ENCODE measurements at regions not wholly inside any gene's neighbourhood (a gene's known extent, or its start where the extent isn't known, plus 50 kb on each side); places are given as distances from the start of the nearest gene placed in this dataset.

DNA sequence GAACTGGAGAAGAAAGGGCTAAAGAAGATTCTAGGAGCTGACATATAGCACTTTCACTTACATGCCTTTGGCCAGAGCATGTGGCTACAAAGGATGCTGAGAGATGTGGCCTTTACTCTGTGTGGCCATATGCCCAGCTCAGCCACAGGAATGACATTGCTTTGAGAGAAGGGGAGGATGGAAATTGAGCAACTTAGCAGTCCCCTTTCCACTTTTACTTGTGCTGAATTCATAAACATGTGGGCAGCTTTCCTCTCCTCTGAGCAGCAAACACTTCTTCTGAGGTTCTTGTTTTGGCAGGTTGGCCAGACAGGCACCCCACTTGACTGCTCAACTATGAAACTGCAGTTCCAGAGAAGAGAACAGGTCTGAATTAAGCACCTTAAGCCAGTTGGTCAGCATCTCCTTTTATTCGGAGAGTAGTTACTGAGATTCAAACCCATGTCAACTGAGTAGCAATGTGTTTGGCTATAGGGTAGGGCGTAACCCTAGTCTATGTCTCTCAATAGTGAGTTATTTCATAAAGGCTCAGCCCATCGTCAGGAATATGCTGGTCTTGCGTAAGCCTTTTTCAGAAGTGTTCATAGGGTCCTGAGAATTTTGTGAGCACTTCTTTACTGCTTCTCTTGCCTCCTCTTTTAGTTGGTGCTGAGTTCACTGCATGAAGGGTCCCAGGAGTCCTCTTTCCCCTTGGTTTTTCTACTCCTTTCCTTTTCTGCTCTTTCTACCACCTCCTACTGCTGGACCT, 134.5 kb downstream of the PALM2AKAP2 start:
- DNase-seq, result no peak

DNA sequence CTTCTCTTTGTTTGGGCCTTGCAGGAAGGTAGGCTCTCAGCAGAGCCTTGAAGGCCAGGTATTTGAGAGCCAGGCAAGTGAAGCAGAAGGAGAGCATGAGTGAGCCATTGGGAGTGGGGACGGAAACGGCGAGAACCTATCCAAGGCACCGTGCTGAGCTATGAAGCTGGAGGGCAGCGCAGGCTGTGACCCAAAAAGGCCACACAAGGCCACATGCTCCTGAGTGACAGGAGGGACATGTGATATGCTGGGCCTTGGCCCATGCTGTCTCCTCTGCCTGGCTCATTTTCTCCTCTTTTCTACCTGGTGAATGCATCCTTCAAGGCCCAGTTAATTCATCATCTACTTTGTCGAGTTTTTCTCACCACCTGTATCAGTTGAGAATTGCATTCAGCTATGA, 136.3 kb downstream of the PALM2AKAP2 start:
- no peak for DNase-seq

DNA sequence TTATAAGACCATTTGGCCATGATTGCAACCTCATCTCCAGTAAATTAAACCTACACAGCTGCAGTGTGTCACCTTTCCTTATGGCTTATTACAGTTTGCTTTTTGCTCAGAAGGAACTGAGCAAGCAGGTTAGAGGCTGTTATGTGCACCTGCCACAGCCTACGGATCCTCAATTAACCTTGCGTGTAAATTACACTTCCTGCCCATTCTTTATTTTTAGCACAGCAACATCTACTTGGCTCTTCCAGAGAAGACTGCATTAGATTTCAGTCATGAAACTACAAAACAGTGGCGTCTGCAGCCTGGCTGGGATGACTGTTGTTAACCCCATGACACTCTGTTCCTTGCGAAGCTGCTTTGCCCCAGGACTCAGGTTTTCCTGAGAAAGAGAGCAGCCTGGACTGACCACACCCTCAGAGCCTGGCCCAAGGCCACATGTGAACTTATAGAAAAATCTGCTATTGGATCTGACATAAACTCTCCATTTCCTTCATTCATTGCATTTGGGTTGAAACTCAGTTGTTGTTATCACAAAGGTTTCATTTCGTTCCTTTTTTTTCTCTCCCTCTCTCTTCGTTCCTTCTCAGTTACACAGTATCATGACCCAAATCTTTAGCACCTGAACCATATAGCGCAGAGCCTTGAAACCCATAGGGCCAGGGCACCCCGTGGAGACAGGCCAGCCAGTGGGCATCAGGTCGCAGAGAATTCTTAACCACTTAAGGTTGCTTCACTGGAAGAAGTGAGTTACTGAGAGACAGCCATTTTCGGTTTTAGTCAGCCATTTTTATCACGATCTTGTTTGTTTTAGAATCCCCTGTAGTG, 138.6 kb downstream of the PALM2AKAP2 start:
- DNase-seq, result no peak

DNA sequence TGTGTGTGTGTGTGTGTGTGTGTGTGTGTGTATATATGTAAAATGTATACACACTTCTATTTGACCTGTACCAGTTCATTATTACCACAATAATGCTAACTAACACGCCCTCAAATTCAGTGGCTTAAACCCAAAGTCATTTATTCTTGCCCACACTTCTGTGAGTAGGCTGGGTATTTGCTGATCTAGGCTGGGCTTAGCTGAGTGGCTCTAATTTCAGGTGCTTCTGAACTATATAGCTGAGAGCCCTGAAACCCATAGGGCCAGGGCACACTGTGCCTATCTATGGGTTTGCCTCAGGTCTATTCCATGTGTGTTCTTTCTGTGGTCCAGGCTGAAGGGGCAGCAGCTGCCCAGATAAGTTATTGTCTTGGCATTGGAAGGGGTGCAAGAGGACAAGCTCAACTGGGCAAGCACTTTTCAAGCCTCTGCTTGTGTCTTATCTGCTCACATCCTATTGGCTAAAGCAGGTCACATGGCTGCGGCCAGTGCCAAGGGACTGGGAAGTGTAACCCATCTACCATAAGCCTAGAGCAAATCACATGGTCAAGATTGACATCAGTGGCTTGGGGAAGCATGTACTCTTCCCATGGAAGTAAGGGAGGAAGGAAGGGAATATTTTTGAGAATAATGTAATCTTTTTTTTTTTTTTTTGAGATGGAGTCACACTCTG, 139.9 kb downstream of the PALM2AKAP2 start:
- DNase-seq, result no peak

DNA sequence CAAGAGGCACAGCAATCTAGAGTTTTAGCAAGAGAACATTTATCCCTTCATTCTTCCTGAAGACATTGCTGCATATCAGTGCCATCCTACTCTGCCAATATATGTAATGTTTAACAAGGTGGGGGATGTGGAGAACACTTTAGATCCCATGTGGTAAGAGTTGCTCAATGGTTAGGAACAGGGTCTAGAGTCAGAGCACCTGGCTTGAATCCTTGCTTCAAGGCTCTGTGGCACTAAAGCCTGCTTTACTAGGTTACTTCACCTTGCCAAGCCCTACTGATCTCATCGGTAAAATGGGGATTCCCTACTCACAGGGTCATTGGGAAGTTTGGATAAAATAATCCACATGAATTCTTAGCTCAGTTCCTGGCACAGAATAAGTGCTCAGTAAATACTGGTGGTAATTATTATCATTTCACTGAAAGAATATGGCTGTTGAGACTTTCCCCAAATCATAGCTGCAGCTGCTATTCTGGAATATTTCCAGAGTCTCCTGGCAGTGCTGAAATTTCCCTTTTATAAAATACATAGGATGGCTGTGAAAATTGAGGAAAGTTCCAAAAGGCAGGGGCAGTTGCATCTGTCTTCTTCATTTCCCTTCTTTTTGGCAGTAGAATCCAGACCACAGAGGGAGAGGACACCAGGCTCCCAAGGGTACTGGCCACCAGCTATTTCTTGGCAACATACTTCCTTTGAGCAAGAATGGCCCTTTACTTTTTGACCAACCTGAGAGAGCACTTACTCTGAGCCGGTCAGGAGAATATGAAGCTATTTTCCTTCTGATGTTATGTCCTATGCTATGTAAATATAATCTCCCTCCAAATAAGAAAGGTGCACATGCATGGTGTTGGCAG, 142.8 kb downstream of the PALM2AKAP2 start:
- DNase-seq, result no peak

DNA sequence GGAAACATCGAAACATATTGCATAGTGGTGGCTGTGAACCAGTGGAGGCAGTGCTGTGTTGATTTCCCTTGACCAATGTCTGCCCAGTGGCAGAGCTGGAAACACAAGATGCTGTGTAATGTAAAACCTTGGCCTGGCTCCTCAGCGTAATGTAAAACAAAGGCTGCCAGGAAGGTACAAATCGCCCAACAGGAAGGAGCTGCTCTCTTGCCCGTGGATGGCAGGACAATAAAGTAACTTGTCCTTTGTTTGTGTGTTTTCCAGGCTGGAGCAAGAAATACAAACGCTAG, 143.4 kb downstream of the PALM2AKAP2 start:
- no peak for DNase-seq

DNA sequence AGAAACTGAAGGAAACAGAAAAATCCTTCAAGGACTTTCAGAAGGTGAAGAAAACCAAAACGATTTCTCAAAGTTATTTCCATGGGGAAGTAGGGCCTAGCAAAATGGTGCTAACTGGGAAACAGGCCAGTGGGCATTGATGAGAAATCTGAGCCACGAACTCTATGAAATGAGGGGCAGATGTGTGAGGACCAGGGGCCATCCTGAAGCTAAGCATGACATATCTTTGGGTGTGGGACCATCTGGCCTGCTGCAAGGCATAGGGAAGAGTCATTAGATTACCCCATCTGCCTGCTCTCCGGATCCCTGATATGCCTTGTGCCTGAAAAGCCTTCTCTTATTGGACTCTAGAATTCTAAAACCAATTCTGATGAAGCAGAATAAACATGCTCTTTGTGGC, 143.8 kb downstream of the PALM2AKAP2 start:
- DNase-seq, result no peak

DNA sequence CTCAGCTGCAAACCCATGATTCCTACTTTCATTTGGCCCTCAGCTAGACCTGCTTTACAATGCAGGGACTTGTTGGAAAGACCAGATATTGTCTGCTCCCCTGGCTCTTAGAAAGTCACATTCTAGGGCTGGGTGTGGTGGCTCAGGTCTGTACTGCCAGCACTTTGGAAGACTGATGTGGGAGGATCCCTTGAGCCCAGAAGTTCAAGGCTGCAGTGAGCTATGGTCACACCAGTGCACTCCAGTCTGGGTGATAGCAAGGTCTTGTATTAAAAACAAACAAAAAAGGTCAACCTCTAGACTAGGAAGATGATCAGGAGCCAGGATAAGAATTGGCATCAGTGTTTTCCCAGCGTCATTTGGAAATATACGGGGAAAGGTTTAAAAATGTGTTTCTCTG, 145.8 kb downstream of the PALM2AKAP2 start:
- DNase-seq, result no peak

DNA sequence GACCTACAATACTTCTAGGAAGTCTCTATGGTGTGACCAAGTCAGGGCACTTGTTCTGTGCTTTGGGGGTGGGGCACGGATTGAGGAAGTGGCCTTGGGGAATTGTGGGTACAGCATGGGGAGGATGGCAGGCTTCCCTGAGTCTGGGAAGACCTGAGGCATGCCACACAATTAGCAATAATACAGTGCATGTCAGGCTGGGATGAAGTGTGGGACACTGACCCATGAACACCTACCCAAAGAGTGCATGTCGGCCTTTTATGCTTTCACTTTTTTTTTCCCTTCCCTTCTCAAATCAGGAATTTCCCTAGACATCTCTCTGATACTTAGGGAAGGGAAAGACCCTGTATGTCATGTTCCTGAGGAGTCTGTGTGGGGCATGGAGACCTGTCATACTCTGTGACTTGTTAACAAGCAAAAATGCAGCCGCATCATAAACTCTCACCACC, 146.4 kb downstream of the PALM2AKAP2 start:
- no peak for DNase-seq

DNA sequence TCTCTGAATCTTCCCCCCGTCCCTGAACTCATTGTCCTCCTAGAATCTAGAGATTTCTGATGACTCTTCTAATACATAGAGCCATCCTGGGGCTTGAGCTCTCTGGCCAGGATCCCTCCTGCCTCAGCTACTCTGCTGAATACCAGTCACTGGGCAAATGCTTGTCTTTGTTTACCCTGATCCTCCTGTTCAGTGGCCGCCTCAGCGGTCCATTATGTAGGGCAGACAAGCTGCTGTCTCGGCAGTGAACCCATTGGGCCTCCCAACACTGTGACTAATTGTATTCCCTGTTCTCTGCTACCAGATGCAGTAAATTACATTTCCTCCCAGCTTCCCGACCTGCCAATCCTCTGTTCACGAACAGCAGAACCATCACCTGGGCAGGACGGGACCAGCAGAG, 151.6 kb downstream of the PALM2AKAP2 start:
- DNase-seq, result no peak

DNA sequence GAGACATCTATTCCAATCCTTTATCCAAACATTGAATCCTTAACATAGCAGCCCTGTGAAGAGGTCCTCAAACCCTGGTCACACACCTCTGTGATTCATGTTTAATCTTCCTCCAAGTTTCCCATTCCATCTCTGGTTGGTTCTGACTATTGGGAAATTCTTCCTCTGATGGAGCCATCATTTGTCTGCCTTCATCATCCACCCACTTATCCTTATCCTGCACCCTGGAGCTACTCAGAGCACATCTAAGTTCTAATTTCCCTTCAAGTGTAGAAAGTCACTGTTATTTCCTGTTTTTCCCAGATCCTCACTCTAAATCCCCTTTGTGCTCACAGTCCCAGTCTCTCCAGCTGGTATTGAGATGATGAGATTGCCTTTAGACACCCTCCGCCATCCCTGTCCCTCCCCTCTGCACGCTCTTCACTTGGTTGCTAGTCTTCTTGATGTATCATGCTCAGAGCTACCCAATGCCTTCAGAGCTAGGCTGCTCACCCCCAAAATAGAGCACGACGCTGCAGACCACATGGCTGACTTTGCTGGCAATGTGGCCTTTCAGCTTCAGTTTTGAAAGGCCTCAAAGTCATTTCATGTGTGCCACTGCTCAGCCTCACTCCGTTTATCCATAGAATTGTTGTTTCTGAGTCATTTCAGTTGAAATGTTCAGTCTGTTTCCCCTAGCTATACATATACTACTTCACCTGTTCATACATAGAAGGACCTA, 154.3 kb downstream of the PALM2AKAP2 start:
- no peak for DNase-seq

DNA sequence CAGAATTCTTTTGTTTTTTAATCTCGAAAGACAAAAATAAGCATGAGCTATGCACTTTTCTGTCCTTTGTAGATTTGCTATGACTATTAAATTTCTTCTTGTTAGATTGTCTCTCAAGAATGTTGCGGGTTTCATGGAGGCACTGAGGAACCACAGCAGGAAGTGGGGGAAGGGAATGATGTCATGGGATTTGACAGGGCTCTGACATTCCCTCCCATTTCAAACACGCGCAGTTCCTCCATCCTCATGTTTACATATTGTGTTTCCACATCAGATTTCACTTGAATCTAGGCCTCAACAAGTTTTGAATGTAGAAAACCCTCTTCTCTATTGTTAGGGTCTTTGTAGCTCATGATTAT, 154.8 kb downstream of the PALM2AKAP2 start:
- DNase-seq, result no peak

DNA sequence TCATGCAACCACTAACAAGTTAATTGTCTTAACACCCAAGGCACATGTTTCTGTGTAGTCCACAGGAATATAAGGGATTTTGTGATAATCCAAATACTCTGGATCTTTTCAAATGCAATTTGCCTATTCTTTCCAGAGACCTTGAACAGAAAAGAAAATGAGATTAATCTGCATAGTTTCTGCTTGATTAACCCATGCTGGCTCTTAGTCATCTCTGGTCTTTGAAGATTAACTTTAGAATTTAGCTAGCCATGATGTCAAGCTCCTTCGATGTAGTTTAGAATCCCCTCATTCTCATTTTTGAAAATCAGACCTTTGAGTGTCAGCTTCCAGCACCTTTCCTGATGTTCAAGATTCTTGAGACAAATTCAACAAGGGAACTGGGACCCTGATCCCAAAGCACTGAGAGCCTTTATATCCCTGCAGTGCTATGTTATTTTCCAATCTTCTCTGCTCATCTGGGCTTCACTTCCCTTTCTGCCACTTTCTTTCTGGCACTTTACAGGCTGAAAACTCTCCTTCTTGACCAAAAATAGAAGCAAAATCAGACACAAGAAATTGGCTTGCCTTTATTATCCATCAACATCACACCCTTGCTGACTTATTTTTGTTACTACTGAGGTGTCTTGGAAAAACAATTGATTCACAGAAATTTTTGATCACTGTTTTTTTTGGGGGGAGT, 155.5 kb downstream of the PALM2AKAP2 start:
- DNase-seq, result no peak

DNA sequence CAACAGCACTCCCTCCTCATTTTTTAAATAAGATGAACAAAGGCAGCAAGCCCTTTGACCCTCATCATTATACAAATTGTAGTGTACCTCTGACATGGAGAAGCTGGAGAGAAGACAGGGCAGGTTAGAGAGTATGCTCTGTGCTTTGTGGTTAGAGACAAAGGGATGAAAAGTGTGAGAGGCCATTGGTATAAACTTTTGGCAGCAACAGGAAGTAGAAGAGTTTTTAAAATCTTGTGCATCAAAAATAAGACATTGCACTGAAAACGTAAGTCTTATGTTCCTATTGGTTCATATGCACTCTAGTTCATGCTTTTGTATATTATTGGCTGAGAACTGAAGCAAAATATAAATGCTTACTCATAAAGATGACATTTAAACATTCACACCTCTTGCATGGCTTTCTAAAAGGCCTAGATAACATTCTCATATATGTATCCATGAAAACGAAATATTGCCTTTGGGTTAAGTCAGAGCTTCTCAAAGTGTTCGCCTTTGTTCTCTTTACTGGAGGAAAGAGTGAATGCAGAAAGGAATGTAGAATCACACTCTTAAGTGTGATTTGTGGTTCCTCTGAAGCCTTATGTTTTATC, 158.0 kb downstream of the PALM2AKAP2 start:
- no peak for DNase-seq

DNA sequence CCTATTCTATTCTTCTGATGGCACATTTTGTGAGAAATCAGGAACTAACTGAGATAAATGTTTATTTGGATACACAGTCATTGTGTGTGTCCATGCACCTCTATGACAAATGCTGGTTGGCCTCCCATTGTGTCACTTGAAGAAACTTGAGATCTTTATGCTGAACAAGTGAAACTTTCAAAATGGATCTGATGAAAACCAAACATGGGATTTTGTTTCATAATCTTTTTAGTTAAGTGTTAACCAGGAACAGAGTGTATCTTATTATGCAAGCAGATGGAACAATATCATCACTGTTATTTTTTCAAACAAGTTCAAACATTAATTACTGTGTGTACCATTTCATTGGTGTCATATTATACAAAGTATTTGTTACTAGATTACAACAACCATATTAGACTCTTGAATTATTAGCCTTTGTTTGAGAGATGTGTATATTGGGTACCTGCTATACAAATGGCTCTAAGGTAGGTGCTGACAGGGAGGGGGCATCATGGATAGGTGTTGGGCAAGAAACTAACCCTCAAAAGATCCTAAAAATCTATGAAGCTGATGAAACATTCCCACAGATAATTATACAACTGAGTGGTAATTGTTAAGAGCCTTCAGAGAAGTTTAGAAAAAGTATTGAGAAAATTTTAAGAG, 159.8 kb downstream of the PALM2AKAP2 start:
- DNase-seq, result no peak

DNA sequence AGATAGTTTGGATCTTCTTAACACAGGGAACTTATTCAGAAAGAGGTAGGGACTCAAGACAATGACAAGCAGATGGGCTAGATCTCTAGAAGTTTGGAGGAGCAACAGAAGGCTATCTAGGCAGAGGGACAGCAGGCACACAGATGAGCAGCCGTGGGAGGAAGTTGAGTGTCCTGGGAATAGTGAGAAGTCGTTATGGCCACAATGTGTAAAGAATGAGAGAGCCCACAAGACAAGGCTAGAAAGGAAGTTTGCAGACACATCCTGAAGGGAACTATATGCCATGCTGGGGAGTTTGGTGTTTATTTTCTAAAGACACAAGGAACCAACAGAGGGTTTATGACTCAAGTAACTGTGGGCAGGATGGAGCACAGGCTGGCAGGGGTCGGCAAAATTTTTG, 160.6 kb downstream of the PALM2AKAP2 start:
- DNase-seq, result no peak

DNA sequence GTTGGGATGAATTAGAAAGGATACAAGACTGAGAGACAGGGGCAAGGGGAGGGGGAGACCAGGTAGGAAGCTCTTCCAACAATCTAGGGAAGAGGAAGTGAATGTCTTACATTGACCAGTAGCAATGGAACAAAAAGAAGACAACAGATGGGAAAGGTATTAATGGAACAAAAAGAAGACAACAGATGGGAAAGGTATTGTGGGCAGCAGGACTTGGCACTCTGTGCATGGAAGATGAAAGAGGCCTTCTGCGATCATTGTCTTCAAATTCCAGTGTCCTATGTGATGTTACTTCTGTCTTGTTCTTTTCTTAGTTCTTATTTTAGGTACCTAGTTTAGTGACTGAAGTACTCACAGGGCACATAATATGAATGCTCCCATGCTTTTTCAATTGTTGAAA, 161.8 kb downstream of the PALM2AKAP2 start:
- no peak for DNase-seq

DNA sequence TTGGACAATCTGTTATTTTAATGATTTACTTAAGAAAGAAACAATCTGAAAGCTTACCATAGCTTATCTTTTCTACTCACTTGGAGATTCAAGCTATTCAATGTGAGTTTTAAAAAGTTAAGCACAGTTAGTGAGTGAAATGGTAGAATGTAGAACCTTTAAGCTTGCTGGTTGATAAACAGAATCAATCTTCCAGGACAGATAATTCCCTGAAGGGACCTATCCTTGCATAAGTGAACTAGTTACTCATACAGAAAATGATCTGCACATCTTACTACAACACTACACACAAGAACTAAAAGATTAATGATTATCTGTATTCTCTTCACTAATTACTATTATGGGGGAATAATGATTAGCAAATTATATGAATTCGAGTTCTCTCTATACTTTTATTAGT, 165.6 kb downstream of the PALM2AKAP2 start:
- DNase-seq, result no peak

DNA sequence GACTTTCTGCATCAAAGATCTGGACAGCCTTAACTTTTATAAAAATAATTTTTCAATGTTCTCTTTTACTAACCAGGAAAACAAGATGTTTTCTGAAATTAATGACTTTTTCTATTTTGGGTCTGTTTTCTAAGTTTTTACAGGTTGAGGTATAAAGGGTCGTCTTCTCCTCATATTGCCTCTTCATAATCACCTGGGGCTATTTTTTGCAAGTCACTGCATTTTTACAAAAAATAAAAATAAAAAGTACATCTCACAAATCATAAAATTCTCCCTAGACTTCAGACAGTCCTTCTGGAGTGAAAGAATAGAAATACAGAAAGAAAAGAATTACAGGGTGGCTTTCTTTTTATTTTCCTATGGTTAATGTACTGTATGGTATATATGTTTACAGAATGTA, 168.5 kb downstream of the PALM2AKAP2 start:
- no peak for DNase-seq

DNA sequence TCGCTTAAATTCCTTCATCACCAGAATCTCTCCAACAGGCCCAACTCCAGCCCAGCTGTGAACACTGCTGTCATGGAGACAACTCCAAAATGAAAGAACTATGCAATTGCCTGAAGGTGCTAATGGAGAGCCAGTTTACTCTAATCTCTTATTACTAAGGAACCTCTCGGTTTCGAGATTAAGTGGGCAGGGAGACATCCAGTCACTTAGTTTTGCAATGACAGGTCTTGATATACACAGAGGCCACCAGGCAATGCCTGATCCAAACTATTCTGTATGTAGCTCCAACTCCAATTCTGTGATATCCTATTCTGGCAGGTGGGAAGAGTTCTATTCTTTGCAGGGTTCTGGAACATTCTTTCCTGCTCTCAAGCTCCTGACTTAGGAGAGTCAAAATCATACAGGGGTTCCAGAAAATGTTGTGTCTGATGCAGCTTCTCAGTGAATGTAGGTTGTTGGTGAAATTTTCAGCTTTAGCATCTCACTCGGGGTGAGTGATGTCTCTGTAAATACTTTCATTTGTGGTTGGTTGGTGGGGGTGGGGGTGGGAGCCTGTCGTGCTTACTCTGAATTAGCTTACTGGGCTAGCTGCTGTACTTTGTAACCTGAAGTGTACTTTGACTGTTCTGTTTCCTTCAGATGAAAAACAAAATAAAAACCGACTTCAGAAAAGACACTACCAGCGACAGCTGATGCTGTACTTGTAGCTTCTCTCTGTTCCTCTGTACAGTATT, 170.9 kb downstream of the PALM2AKAP2 start:
- DNase-seq, result no peak
